HG03575 (cell line): ENCODE measurements at regions not wholly inside any gene's neighbourhood (a gene's known extent, or its start where the extent isn't known, plus 50 kb on each side); places are given as distances from the start of the nearest gene placed in this dataset.
A peak's percentile ranks its signal among the peaks of the same experiment; 100 is the strongest.
"Not testable (repeated sequence)": the region's sequence is repeated elsewhere in the genome, so short reads cannot be mapped to it uniquely, and the experiment has no call there.

ENCODE experiments used
- ATAC-seq: cut with Tn5 transposase; IDR thresholded peaks from one replicate; pipeline ENCODE4 v1.9.1; 2021; ENCODE audit not compliant: unreplicated experiment, insufficient number of reproducible peaks, low FRiP score; ENCODE audit errors: extremely low read depth

GRCh38 chr2:183926433-183926832 is 671.9 kb upstream of the ZNF804A start:
- no peak for ATAC-seq

GRCh38 chr2:183927406-183928325 is 670.7 kb upstream of the ZNF804A start:
- ATAC-seq: no peak

GRCh38 chr2:183935005-183935404 is 663.3 kb upstream of the ZNF804A start:
- ATAC-seq: no peak

GRCh38 chr2:183937220-183937619 is 661.1 kb upstream of the ZNF804A start:
- no peak for ATAC-seq

- ATAC-seq: no peak
Observed at GRCh38 chr2:183946193-183946592, 652.1 kb upstream of the ZNF804A start.

GRCh38 chr2:183948861-183949260 is 649.5 kb upstream of the ZNF804A start:
- no peak for ATAC-seq

GRCh38 chr2:183950673-183951072 is 647.7 kb upstream of the ZNF804A start:
- no peak for ATAC-seq

- no peak for ATAC-seq
Observed at GRCh38 chr2:183951630-183952029, 646.7 kb upstream of the ZNF804A start.

- no peak for ATAC-seq
Observed at GRCh38 chr2:183952741-183953140, 645.6 kb upstream of the ZNF804A start.

- ATAC-seq: no peak
Observed at GRCh38 chr2:183963609-183964008, 634.7 kb upstream of the ZNF804A start.

GRCh38 chr2:183964565-183964964 is 633.8 kb upstream of the ZNF804A start:
- ATAC-seq: no peak

- no peak for ATAC-seq
Observed at GRCh38 chr2:183967756-183968155, 630.6 kb upstream of the ZNF804A start.

- not testable (repeated sequence) for ATAC-seq
Observed at GRCh38 chr2:183975676-183976075, 622.7 kb upstream of the ZNF804A start.

GRCh38 chr2:183984871-183985270 is 613.5 kb upstream of the ZNF804A start:
- ATAC-seq: no peak

- ATAC-seq: no peak
Observed at GRCh38 chr2:183991968-183992367, 606.4 kb upstream of the ZNF804A start.

GRCh38 chr2:183993052-183993451 is 605.3 kb upstream of the ZNF804A start:
- ATAC-seq: peak; percentile 48

GRCh38 chr2:183995632-183996031 is 602.7 kb upstream of the ZNF804A start:
- ATAC-seq: no peak

GRCh38 chr2:183996825-183997793 is 601.2 kb upstream of the ZNF804A start:
- ATAC-seq: no peak

GRCh38 chr2:183998041-183998796 is 600.1 kb upstream of the ZNF804A start:
- ATAC-seq: peak; percentile 93
